SK-MEL-5 (cell line): ENCODE measurements at regions not wholly inside any gene's neighbourhood (a gene's known extent, or its start where the extent isn't known, plus 50 kb on each side); places are given as distances from the start of the nearest gene placed in this dataset.

Experiments
- DNase-seq: peaks from one replicate; pipeline ENCODE4 v3.0.0-alpha.2; 2016; ENCODE audit warnings: low read depth, low spot score
- in situ Hi-C: cut with HindIII; loops from 2 replicates; pipeline ENCODE4 v1.10.0; 2016; ENCODE audit warnings: low sequenced_read_pairs, high pct_unique_total_duplicates, low pct_unique_long_range_greater_than_20kb

DNA sequence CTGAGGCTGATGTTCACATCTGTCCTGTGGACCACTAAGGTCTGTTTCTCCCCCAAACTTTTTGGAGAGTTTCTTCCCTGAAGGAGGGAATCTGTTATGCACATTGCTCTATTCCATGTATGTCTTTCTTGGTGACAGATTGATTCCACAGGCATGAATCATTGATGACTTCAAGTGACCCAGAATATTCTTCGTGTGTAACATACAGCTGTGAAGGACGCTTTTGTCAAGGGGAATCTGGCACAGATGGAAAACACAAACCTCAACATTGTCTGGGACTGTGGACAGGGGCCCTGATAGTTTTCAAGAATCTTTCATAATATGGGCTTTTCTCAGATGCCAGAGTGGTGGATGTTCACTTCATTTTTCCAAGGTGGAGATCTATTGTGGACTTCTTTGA, 223.1 kb upstream of the MAF start:
- DNase-seq: no peak
- in situ Hi-C loops: no loop called here

DNA sequence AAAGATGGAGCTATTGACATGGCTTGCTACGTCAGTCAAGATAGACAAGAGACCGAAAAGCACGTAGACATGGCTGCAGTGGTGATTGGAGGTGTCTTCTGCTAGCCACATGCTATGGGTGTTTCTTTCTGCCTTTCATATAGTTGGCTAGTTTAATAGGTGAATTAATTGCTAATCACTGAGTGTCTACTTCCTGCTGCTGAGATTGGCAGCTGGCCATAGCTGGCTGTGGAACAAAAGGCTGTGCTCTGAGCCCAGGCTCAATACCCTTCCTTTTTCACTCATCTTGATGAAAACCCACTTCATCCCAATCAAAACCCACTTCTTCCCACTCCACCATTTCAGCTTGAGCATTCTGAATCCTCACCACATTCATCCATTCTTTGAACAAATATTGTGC, 221.4 kb upstream of the MAF start:
- DNase-seq: no peak
- in situ Hi-C loops: no loop called here

DNA sequence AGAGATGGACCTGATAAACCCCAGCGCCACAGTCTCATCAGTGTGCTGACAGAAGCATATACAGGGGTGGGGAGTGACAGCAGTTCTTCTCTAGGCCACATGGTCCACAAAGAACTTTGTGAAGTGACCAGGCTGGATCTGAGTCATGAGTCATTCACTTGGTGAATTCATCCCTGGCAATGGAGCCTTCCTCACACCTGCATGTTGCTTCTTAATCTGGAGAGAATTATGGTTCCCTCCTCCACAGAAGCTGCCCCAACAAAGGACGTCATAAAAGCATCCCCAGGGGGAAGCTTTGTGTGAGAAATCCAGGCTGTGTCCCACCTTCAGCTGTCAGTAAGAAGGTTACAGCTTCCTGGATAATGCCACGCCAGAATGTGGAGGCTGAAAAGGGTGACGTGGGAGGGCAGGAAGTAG, 215.6 kb upstream of the MAF start:
- no peak for DNase-seq
- in situ Hi-C loops: no loop called here

DNA sequence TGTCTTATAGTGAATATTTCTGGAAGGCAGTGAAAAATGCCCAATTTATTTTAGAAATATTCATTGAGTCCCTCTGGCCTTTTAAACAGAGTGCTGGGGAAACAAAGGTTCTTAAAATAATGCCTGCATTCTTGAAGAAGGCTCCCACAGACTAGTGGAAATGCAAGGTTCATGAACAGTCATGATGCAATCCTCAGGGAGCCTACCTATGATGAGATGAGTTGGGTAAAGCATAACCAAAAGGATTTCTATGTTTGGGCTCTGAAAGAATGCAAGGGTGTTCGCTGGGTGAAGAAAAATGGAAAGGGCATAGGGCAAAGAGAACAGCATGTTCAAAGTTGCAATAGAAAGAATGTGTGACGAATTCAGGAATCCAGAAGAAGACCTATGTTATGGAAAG, 214.5 kb upstream of the MAF start:
- in situ Hi-C loops: no loop called here
- DNase-seq: no peak

DNA sequence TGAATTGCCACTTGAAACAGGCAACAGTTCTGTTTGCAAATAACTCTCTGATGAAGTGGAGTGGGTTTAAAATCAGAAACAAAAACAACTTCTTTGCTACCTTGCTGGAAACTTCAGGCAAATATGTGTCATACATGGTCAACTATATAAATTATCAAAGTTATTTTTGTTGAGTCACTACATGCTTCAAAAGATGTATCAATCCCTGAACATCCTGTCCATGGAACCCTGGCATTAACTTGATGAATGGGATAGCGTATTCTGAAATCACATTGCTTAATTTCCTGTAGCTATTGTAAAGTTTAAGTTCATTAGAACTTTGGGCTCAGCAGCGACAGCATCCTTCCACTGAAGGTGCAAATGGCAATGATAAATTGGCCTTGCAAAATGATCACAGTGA, 213.6 kb upstream of the MAF start:
- in situ Hi-C loops: no loop called here
- DNase-seq: no peak

DNA sequence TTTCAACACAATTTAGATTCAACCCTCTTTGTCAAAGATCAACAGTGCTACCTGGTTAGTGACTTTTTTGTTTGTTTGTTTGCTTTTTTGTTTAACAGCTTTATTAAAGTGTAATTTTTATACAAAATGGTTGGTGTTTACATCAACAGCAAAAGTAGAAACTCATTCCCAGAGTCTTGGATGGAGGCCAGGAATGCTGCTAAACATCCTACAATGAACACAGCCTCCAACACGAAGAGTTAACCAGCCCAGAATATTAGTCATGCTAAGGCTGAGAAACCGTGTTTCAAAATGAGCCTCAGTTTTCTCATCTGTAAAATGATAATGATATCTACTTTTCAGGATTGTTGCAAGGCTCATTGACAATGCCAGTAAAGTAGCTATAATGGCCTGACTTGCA, 211.0 kb upstream of the MAF start:
- in situ Hi-C loops: no loop called here
- no peak for DNase-seq

DNA sequence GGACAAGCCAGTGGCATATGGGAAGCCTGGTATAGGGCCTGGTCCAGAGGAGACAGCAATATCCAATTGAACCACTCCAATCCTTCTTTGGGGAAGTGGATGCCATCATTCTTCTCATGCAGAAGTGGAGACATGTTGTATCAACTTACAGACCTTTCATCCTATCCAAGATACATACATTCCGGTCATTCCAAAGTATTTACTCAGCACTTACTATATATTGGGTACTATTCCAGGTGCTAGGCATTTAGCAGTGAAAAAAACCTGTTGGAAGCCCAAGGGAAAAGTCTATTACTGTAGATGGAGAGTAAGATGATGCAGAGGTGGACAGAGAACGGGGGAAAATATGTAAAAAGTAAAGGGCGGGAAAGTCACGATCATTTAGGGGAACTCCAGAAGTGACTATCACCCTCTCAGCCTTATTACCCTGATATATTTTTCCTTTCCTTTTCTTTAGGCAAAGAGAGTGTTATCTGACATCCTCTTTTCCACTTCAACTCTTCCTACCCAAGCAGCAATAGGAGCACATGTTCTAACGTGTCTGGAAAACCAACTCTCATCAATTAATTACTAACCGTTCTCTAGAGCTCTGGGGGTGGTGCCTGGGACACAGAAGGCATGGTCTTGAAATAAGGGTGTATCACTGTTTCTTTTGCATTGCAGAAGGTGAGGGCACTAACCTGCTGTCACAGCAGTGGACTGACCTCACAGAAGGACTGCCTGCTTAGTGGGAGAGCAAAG, 210.1 kb upstream of the MAF start:
- in situ Hi-C loops: no loop called here
- DNase-seq: no peak

DNA sequence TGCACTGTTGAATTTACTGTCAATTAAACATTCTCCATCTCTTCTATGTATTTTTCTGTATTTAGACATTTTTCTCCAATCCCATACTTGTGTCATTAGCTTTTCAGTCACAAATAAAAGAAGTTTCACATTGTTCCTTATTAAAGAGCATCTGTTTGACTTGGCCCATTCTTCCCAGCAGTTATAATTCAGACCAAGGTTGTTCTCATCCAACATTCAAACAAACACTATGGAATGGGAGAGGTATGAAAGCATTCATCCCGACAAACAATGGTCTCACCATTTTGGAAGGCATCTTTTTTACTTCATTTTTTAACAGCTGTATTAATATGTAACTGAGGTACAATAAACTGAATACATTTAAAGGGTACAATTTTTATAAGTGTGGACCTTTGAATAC, 208.8 kb upstream of the MAF start:
- DNase-seq: no peak
- in situ Hi-C loops: no loop called here

DNA sequence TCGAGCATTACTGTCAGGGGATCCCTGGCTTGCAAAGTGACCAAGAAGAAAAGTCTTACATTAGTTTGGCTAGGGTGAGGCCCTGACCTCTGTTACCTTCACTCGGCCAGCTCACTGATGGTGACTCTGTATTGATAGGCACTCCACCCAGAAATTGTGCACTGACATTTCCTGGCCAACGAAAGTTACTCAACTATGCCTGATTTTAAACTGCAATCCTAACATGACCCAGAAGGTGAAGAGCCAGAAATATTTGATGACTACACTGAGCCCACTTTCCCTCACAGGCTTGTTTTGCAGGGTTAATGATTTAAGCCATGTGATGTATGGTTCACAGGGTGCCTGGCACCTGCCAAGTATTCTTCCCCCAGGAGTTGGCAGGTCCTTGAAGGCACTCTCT, 208.2 kb upstream of the MAF start:
- no peak for DNase-seq
- in situ Hi-C loops: no loop called here

DNA sequence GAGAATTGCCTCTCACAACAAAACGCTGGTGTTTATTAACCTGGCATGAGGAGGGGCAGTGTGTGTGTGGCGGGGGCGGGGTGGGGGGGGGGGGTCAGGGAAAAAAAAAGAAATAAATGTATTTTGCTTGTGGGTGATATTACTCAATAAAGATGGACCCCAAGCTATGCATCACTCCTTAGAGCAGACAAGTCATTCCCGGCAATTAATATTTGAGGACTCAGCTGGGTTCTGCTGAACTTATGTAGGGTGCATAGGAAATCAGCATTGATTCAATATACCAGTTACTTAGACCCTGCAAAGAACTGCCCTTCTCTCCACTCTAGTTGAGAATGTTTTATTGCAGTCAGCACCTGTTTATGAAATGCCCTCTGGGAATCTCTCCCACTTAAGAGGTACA, 206.2 kb upstream of the MAF start:
- DNase-seq: no peak
- in situ Hi-C loops: no loop called here

DNA sequence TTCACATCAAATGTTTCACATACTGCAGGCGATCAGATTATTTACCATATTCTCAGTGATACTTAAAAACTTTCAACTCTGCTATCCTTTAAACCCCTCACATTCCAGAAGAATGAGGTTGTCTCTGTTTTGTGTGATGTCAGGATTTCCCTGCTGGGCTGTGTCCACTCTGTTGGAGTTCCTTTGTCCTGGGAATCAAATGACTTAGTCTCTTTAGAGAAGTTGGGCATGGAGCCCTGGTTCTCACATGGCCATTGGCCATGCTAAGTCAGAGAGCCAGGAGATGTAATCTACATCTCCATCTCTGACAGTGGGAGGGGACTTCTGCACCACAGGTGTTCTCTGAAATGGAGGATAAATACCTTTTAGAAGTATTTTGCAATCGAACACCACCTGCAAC, 205.1 kb upstream of the MAF start:
- in situ Hi-C loops: no loop called here
- no peak for DNase-seq

DNA sequence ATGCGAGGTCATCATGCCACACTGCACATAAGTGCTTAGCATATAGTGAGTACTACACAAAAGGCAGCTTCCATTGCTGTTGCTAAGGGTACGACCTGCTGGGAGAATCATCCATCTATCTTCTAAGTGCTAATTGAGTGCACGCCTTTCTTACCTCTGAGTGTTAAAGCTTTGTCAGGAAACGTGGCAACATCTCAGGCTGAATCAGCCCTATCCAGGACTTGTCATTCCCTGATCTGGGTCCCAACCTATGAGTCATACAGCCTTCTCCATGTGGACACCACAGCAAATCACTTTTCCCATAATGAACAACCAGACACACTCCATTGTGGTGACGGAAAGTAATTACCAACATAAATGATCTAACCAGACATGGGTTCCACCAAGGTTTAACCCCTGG, 201.1 kb upstream of the MAF start:
- DNase-seq: no peak
- in situ Hi-C loops: no loop called here

DNA sequence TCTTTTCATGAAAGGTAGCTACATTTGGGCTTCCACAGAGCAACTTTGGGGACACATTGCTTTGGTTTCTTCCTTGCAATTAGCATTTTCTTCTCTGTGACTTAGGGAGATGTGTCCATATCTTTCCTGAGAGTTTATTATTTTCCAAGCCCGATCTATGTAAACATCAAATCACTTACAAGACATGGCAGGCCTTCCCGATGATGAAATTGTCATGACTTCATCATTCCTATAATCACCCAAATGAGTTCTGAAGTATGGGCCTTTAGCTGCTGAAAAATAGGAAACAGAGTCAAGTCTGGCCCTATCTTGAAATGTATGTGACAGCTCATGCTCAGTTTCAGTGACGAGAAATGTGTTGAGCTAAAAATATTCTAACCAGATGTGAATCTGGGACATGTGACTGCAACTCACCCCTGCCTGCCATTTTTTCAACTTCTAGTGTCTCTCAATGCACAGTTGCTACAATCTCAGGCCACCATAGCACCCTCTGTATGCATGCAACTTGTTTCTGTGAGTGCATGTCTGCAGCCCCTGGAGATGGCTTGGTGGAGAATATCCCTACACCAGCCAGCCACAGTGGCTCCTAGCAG, 199.6 kb upstream of the MAF start:
- DNase-seq: no peak
- in situ Hi-C loops: no loop called here

DNA sequence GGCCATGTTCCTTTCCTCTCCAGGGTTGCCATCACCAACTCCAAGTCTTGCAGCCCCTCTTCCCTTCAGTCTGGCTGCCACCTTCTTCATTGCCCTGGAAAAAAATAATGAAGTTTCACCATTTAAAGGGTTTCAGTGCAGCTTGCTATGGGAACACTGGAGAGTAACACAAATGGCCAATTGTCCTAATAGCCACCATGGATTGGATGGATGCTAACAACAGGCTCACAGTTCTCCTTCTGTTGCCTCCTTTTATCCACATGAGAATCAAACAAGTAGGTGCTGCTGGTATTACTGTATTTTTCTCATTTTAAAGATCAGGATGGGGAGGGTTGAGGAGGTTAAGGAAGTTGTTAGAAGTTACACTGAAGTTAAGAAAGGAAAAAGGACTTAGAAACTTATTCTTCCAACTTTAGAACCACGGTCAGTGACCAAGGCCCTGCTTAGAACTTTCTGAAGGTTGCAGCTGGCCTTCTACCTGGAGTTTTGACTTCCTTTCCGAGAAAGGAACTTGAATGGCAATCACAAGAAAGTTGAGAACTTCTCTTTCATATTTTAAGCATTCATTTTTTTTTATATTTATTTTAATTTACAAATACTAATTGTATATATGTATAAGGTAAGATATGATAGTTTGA, 198.0 kb upstream of the MAF start:
- peak; percentile 5 for DNase-seq
- in situ Hi-C loops: no loop called here

DNA sequence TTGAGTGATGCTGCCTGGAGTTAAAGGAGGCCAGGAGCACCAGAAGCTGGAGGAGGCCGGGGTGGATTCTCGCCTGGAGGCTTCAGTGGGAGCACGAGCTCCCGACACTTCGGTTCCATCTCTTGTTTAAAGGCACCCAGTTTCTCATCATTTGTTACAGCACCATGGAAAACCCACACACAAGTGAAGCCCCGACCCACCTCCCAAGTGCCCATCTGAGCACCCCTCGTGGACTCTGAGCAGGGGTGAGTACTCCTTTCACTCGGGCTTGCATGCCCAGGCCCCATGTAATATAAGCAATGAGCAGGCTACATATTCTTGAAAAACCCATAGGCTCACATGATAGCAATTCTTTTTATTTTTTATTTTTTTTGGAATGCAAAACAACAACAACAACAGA, 196.9 kb upstream of the MAF start:
- no peak for DNase-seq
- in situ Hi-C loops: no loop called here

DNA sequence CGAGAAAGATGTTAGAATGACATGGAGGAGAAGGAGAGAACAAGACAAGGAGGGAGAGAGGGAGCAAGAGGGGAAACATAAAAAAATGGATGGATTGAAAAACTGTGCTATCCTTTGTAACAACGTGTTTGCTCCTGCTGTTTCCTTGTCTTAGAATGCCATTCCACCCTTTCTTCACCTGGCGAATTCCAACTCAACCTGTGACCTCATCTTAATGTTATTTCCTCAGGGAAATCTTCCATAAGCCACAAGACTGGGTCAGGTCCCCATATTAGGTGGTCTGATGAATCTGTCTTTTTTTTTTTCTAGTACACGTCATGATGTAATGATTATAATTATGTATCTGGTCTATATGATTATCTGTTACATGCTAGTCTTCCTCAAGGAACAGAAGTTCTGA, 195.0 kb upstream of the MAF start:
- DNase-seq: no peak
- in situ Hi-C loops: no loop called here

DNA sequence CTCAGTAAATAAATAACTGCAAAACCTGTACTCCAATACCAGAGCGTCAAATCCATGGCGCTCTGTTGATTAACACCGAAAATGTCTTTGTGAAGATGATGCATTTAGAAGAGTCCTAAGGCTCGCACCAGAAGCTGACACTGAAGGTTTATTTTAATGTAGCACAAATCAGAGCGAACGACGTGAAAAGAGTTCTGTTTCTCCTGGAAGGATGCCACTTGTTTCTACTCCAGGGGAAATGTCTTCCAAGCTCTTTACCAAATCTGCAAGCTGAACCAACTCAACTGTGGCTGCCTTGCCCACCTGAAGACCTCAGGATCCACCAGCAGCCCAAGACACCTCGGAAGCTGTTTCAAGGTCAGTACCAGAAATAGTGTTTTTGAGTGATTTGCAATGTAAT, 194.4 kb upstream of the MAF start:
- in situ Hi-C loops: no loop called here
- no peak for DNase-seq

DNA sequence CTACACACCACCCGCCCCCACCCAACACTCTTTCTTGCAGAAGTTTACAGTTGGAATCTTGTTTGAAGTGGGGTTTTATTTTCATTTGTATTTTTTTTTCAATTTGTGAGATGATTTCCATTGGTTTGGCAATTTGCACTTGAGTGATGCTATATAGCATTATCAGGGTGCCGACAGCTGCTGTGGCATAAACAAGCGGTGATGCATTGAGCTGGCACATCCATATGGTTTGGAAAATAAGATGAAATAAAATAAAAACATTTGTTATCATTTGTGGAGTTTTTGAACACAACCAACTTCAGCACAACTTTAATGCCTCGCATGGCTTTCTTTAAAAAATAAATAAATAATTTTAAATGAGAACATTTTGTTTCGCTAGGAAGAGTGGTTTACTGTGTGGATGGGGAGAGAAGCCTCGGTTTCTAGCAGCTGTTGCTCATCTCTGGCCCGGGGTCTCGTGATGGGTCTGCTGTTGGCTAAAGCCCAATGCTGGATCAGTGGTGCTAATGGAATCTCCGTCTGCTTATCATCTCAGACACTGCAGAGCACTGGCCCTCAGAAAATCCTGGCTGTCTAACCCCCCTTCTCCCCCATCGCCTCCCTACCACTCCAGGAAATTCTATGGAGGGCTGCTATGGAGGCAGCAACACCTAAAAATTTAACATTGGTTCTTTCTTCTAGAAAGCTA, 192.3 kb upstream of the MAF start:
- in situ Hi-C loops: no loop called here
- DNase-seq: no peak

DNA sequence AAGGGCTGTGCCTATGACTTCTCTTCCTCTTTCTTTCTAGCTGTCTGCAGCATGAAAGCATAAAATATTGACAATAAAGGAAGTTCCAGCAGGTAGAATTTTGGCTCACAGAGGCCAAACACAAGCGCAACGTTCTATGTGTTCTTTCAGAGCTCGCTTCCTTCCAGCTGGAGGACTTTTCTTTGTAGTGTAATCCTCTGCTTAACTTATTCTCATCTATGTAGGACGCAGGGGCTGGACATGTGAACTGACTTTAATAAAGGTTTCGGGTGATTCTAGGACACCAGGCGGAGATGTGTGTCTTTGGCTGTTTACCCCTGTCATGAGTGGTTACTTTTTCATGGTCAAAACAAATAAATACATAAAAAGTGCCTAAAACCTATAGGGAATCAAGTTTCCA, 191.5 kb upstream of the MAF start:
- in situ Hi-C loops: no loop called here

More for the DNA sequence above, 191.5 kb upstream of the MAF start:
- DNase-seq: no peak
